HCT116 (cell line): ENCODE measurements at regions not wholly inside any gene's neighbourhood (a gene's known extent, or its start where the extent isn't known, plus 50 kb on each side); places are given as distances from the start of the nearest gene placed in this dataset.

ENCODE experiments used
- CBX3 ChIP-seq: IDR thresholded peaks from 2 replicates; pipeline ENCODE4 v1.6.1; 2012; ENCODE audit warnings: low read depth
- CEBPB ChIP-seq: IDR thresholded peaks from 2 replicates; pipeline ENCODE4 v1.6.1; 2012; ENCODE audit warnings: low read depth
- CTCF ChIP-seq, 3 experiments: fragments of 200-600 bp in 1 of 3; sonication (generic) in 1 of 3; IDR thresholded peaks in 2 of 3; conservative IDR thresholded peaks in 1 of 3; 2 replicates each; pipeline ENCODE4 v1.5.1; 2012 to 2017; ENCODE audit warnings: low read depth in 2 of 3, low read length in 2 of 3, antibody characterized with exemption in 1 of 3, borderline replicate concordance in 1 of 3, control low read depth in 1 of 3, mild to moderate bottlenecking in 1 of 3, mixed read lengths in 1 of 3, mixed run types in 1 of 3, moderate library complexity in 1 of 3; ENCODE audit not compliant: insufficient read depth in 1 of 3
- EZH2 ChIP-seq: fragments of 200-600 bp; sonication (generic); IDR thresholded peaks from 2 replicates; pipeline ENCODE4 v1.6.1; 2017; ENCODE audit warnings: antibody characterized with exemption, mixed run types
- EZH2phosphoT487 ChIP-seq: fragments of 200-600 bp; IDR thresholded peaks from 2 replicates; pipeline ENCODE4 v1.6.1; 2018; ENCODE audit warnings: antibody characterized with exemption, borderline replicate concordance
- FOSL1 ChIP-seq: IDR thresholded peaks from 2 replicates; pipeline ENCODE4 v1.6.1; 2012; ENCODE audit warnings: low read depth
- POLR2A ChIP-seq: IDR thresholded peaks from 2 replicates; pipeline ENCODE4 v1.7.0; 2011; ENCODE audit warnings: borderline replicate concordance; ENCODE audit not compliant: insufficient read depth, insufficient read length; ENCODE audit errors: extremely low read depth
- POLR2AphosphoS5 ChIP-seq: IDR thresholded peaks from 2 replicates; pipeline ENCODE4 v1.6.1; 2011; ENCODE audit warnings: mild to moderate bottlenecking, low read depth, low read length, moderate library complexity
- SP1 ChIP-seq: IDR thresholded peaks from 2 replicates; pipeline ENCODE4 v1.6.1; 2012; ENCODE audit warnings: low read depth
- YY1 ChIP-seq: IDR thresholded peaks from 2 replicates; pipeline ENCODE4 v1.6.1; 2011; ENCODE audit warnings: low read length, low read depth, moderate library complexity, mild to moderate bottlenecking; ENCODE audit not compliant: insufficient replicate concordance; ENCODE audit errors: extremely low read depth
- ZBTB33 ChIP-seq: IDR thresholded peaks from 2 replicates; pipeline ENCODE4 v1.6.1; 2011; ENCODE audit warnings: mild to moderate bottlenecking, low read length, moderate library complexity; ENCODE audit not compliant: insufficient replicate concordance; ENCODE audit errors: extremely low read depth
- TF ChIP-seq, protein P1 (sequence below): IDR thresholded peaks from 2 replicates; pipeline ENCODE4 v1.6.1; 2012

GRCh38 chr2:139850254-139850890 is 1070.2 kb upstream of the NXPH2 start:
- TF ChIP-seq CTCF (IDR thresholded peaks at IDR 0.05 in 2 of 3, conservative IDR thresholded peaks at IDR 0.05 in 1 of 3; ENCODE audit: borderline replicate concordance in 1 of 3, insufficient read depth in 1 of 3, low read depth in 2 of 3, low read length in 2 of 3) (no peak), POLR2AphosphoS5 (no peak), CEBPB (no peak), EZH2phosphoT487 (no peak), YY1 (no peak), EZH2 (no peak), POLR2A (no peak), FOSL1 (no peak), SP1 (no peak), CBX3 (no peak), ZBTB33 (no peak)
- TF ChIP-seq, protein P1, sequence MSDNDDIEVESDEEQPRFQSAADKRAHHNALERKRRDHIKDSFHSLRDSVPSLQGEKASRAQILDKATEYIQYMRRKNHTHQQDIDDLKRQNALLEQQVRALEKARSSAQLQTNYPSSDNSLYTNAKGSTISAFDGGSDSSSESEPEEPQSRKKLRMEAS, result no peak
